ENCODE measurements at regions not wholly inside any gene's neighbourhood (a gene's known extent, or its start where the extent isn't known, plus 50 kb on each side); places are given as distances from the start of the nearest gene placed in this dataset.

DNA sequence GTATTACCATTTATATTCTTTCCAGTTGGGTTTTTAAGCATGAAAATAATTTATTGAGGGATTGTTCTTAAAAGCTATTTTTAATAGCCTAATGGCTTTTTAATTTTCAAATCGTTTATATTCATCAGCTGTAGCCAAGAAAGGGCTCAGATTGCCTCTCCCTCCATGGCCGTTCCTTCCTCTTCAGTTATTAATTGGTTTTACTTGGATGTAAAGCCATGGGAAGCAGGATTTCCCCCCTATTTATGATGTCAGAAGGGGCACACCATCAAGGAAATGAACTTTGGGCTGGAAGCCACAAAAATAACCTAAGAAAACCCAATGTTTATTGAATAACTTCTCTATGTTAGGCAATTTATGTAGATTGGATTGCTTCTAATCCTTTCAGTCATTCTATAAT lies 656.3 kb downstream of the TYW1 start (continued):
- TF ChIP-seq ZNF600 (tag by site-specific recombination; IDR thresholded peaks at IDR 0.05), result no peak
- no peak for TF ChIP-seq ZFP37 (tag by site-specific recombination; IDR thresholded peaks at IDR 0.05)
- no peak for TF ChIP-seq ZNF785 (tag by site-specific recombination; IDR thresholded peaks at IDR 0.05)
- TF ChIP-seq ZBTB21 (tag by site-specific recombination; IDR thresholded peaks at IDR 0.05), result no peak
- no peak for TF ChIP-seq SP2 (tag by site-specific recombination; IDR thresholded peaks at IDR 0.05)
- no peak for TF ChIP-seq ZNF580 (tag by site-specific recombination; IDR thresholded peaks at IDR 0.05)
- no peak for TF ChIP-seq ZNF747 (tag by site-specific recombination; IDR thresholded peaks at IDR 0.05)

GRCh38 chr7:67653856-67654454 lies 657.3 kb downstream of the TYW1 start:
- ChIA-PET POLR2A (no interaction called here), CTCF (no interaction called here)
- H3K9me3 ChIP-seq (ENCODE audit: control insufficient read depth, insufficient read depth, low read depth, low read length), result no peaks in the 10 kb centered on the region
- TF ChIP-seq KLF7 (tag by site-specific recombination; IDR thresholded peaks at IDR 0.05; ENCODE audit: borderline replicate concordance) (no peak), ZNF48 (tag by site-specific recombination; IDR thresholded peaks at IDR 0.05) (no peak), ZNF19 (tag by site-specific recombination; IDR thresholded peaks at IDR 0.05; ENCODE audit: low read depth) (no peak), ZNF561 (tag by site-specific recombination; IDR thresholded peaks at IDR 0.05; ENCODE audit: borderline replicate concordance) (no peak), GLIS2 (tag by site-specific recombination; IDR thresholded peaks at IDR 0.05) (no peak), ZNF785 (tag by site-specific recombination; IDR thresholded peaks at IDR 0.05) (no peak), ZNF747 (tag by site-specific recombination; IDR thresholded peaks at IDR 0.05) (no peak), ZNF202 (tag by site-specific recombination; IDR thresholded peaks at IDR 0.05; ENCODE audit: borderline replicate concordance) (no peak), ZBTB8A (tag by site-specific recombination; IDR thresholded peaks at IDR 0.05) (no peak), ZNF2 (tag by site-specific recombination; IDR thresholded peaks at IDR 0.05) (no peak), ZSCAN5A (tag by site-specific recombination; IDR thresholded peaks at IDR 0.05) (no peak), ZNF121 (tag by site-specific recombination; IDR thresholded peaks at IDR 0.05) (no peak), YY2 (tag by site-specific recombination; IDR thresholded peaks at IDR 0.05) (no peak), ZNF768 (tag by site-specific recombination; IDR thresholded peaks at IDR 0.05) (no peak), ZNF138 (tag by site-specific recombination; IDR thresholded peaks at IDR 0.05; ENCODE audit: borderline replicate concordance) (no peak)
- TF ChIP-seq, protein P1, sequence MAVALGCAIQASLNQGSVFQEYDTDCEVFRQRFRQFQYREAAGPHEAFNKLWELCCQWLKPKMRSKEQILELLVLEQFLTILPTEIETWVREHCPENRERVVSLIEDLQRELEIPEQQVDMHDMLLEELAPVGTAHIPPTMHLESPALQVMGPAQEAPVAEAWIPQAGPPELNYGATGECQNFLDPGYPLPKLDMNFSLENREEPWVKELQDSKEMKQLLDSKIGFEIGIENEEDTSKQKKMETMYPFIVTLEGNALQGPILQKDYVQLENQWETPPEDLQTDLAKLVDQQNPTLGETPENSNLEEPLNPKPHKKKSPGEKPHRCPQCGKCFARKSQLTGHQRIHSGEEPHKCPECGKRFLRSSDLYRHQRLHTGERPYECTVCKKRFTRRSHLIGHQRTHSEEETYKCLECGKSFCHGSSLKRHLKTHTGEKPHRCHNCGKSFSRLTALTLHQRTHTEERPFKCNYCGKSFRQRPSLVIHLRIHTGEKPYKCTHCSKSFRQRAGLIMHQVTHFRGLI (tag by site-specific recombination; IDR thresholded peaks at IDR 0.05), result no peak
- TF ChIP-seq, protein P2, sequence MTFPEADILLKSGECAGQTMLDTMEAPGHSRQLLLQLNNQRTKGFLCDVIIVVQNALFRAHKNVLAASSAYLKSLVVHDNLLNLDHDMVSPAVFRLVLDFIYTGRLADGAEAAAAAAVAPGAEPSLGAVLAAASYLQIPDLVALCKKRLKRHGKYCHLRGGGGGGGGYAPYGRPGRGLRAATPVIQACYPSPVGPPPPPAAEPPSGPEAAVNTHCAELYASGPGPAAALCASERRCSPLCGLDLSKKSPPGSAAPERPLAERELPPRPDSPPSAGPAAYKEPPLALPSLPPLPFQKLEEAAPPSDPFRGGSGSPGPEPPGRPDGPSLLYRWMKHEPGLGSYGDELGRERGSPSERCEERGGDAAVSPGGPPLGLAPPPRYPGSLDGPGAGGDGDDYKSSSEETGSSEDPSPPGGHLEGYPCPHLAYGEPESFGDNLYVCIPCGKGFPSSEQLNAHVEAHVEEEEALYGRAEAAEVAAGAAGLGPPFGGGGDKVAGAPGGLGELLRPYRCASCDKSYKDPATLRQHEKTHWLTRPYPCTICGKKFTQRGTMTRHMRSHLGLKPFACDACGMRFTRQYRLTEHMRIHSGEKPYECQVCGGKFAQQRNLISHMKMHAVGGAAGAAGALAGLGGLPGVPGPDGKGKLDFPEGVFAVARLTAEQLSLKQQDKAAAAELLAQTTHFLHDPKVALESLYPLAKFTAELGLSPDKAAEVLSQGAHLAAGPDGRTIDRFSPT (tag by site-specific recombination; IDR thresholded peaks at IDR 0.05), result no peak
- TF ChIP-seq, protein P3, sequence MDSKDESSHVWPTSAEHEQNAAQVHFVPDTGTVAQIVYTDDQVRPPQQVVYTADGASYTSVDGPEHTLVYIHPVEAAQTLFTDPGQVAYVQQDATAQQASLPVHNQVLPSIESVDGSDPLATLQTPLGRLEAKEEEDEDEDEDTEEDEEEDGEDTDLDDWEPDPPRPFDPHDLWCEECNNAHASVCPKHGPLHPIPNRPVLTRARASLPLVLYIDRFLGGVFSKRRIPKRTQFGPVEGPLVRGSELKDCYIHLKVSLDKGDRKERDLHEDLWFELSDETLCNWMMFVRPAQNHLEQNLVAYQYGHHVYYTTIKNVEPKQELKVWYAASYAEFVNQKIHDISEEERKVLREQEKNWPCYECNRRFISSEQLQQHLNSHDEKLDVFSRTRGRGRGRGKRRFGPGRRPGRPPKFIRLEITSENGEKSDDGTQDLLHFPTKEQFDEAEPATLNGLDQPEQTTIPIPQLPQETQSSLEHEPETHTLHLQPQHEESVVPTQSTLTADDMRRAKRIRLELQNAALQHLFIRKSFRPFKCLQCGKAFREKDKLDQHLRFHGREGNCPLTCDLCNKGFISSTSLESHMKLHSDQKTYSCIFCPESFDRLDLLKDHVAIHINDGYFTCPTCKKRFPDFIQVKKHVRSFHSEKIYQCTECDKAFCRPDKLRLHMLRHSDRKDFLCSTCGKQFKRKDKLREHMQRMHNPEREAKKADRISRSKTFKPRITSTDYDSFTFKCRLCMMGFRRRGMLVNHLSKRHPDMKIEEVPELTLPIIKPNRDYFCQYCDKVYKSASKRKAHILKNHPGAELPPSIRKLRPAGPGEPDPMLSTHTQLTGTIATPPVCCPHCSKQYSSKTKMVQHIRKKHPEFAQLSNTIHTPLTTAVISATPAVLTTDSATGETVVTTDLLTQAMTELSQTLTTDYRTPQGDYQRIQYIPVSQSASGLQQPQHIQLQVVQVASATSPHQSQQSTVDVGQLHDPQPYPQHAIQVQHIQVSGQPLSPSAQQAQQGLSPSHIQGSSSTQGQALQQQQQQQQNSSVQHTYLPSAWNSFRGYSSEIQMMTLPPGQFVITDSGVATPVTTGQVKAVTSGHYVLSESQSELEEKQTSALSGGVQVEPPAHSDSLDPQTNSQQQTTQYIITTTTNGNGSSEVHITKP (tag by site-specific recombination; IDR thresholded peaks at IDR 0.05), result no peak
- TF ChIP-seq, protein P4, sequence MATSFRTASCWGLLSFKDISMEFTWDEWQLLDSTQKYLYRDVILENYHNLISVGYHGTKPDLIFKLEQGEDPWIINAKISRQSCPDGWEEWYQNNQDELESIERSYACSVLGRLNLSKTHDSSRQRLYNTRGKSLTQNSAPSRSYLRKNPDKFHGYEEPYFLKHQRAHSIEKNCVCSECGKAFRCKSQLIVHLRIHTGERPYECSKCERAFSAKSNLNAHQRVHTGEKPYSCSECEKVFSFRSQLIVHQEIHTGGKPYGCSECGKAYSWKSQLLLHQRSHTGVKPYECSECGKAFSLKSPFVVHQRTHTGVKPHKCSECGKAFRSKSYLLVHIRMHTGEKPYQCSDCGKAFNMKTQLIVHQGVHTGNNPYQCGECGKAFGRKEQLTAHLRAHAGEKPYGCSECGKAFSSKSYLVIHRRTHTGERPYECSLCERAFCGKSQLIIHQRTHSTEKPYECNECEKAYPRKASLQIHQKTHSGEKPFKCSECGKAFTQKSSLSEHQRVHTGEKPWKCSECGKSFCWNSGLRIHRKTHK (tag by site-specific recombination; IDR thresholded peaks at IDR 0.05), result no peak
- H3K4me3 ChIP-seq (ENCODE audit: low read depth, low read length), result no peak overlapping the region
- no peaks in the 10 kb centered on the region for H3K4me1 ChIP-seq (ENCODE audit: control insufficient read depth, insufficient read depth, low read length)
- H3K36me3 ChIP-seq (ENCODE audit: control insufficient read depth in 2 of 2, insufficient read depth in 1 of 2, low read length in 2 of 2), result no peaks in the 10 kb centered on the region
- H3K27ac ChIP-seq (ENCODE audit: extremely low read depth, low read depth, low read length), result no peak overlapping the region

Measured in HEK293 (cell line).